Left lung (tissue), 4 donors: ENCODE measurements at regions not wholly inside any gene's neighbourhood (a gene's known extent, or its start where the extent isn't known, plus 50 kb on each side); places are given as distances from the start of the nearest gene placed in this dataset.

ENCODE experiments used
- ATAC-seq: fragments of 200-7000 bp; cut with Tn5 transposase; one replicate; pipeline ENCODE4 v1.9.1; 2020; ENCODE audit warnings: moderate library complexity
- DNase-seq, 4 donors: peaks; one replicate each; pipeline ENCODE4 v3.0.0-alpha.2; 2013 to 2020
- H3K27ac ChIP-seq, 2 donors: fragments of 200-600 bp; sonication (generic) in 1 of 2; one replicate each; pipeline versions ENCODE4 v1.5.0 to v1.8.0; 2020 to 2021
- H3K27me3 ChIP-seq, 2 donors: fragments of 200-600 bp; sonication (generic) in 1 of 2; one replicate each; pipeline versions ENCODE4 v1.5.0 to v1.8.0; 2020 to 2021
- H3K36me3 ChIP-seq, 2 donors: fragments of 200-600 bp; sonication (generic) in 1 of 2; one replicate each; pipeline versions ENCODE4 v1.5.0 to v1.8.0; 2020 to 2021
- H3K4me1 ChIP-seq, 2 donors: fragments of 200-600 bp; one replicate each; pipeline ENCODE4 v1.8.0; 2021
- H3K4me3 ChIP-seq, 2 donors: fragments of 200-600 bp; sonication (generic) in 1 of 2; one replicate each; pipeline versions ENCODE4 v1.5.0 to v1.8.0; 2020 to 2021; ENCODE audit warnings: mild to moderate bottlenecking in 1 of 2
- H3K9me3 ChIP-seq, 2 donors: fragments of 200-600 bp; sonication (generic) in 1 of 2; one replicate each; pipeline versions ENCODE4 v1.5.0 to v1.8.0; 2020 to 2021
- intact Hi-C, 2 donors: fragments of 100-400 bp; cut with DNase I; formaldehyde crosslinking; loops; one replicate each; pipeline versions ENCODE4 v1.11.2 to v1.14.2; 2022
- TF ChIP-seq, protein P1 (sequence below), 2 donors: fragments of 200-600 bp; sonication (generic) in 1 of 2; IDR thresholded peaks; one replicate each; pipeline versions ENCODE4 v1.5.0 to v1.8.0; 2021; ENCODE audit warnings: antibody characterized with exemption in 2 of 2
- donor health status: DM: no; HTN: yes; CAD: no.
- donor health status: DM: no; HTN: no; CAD: no.

DNA sequence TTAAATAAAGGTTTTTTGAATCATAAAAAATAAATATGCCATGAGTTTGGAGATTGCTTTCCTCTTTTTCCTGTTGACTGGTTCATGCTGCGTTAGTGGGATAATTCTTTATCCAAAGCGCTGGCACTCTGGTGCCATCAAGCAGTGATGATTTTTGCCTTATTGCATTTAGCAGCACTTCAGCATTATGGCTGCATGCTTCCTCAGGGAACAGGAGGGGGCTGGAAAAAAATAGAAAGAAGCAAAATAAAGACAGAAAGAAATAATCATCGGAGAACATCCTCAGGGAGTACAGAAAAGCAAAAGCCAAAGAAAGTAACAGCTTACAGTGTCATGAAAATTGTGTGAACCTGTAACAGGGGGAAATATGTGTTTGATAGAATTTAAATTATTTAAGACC, 1408.2 kb upstream of the PIK3C3 start:
- TF ChIP-seq, protein P1, sequence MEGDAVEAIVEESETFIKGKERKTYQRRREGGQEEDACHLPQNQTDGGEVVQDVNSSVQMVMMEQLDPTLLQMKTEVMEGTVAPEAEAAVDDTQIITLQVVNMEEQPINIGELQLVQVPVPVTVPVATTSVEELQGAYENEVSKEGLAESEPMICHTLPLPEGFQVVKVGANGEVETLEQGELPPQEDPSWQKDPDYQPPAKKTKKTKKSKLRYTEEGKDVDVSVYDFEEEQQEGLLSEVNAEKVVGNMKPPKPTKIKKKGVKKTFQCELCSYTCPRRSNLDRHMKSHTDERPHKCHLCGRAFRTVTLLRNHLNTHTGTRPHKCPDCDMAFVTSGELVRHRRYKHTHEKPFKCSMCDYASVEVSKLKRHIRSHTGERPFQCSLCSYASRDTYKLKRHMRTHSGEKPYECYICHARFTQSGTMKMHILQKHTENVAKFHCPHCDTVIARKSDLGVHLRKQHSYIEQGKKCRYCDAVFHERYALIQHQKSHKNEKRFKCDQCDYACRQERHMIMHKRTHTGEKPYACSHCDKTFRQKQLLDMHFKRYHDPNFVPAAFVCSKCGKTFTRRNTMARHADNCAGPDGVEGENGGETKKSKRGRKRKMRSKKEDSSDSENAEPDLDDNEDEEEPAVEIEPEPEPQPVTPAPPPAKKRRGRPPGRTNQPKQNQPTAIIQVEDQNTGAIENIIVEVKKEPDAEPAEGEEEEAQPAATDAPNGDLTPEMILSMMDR (IDR thresholded peaks at IDR 0.05) = no peak
- no peaks in the 10 kb centered on the region for H3K27me3 ChIP-seq
- intact Hi-C loops = no loop called here

DNA sequence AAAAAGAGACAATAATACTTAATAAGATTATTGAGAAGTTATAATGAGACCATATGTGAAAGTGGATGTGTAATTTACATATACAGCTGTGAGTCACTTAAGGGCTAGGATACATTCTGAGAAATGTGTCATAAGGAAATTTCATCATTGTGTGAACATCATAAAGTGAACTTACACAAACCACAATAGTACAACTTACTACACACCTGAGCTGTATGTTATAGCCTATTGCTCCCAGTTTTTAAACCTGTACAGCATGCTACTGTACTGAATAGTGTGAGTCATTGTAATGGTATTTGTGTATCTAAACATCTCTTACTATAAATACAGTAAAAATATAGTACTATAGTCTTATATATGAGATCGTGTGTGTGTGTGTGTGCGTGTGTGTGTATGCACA, 1420.3 kb upstream of the PIK3C3 start:
- intact Hi-C loops = no loop called here
- DNase-seq = no peak
- no peaks in the 10 kb centered on the region for H3K9me3 ChIP-seq
- ATAC-seq = no peak
- TF ChIP-seq, protein P1 (IDR thresholded peaks at IDR 0.05) = no peak
- no peaks in the 10 kb centered on the region for H3K36me3 ChIP-seq
- no peak overlapping the region for H3K4me3 ChIP-seq
- H3K4me1 ChIP-seq = no peaks in the 10 kb centered on the region
- no peak overlapping the region for H3K27ac ChIP-seq
- no peaks in the 10 kb centered on the region for H3K27me3 ChIP-seq

More for the DNA sequence above, 1408.2 kb upstream of the PIK3C3 start:
- Histone ChIP-seq H3K4me1 (no peaks in the 10 kb centered on the region), H3K4me3 (no peak overlapping the region), H3K9me3 (no peaks in the 10 kb centered on the region), H3K36me3 (no peaks in the 10 kb centered on the region), H3K27ac (no peak overlapping the region)
- ATAC-seq (no peak), DNase-seq (no peak)

DNA sequence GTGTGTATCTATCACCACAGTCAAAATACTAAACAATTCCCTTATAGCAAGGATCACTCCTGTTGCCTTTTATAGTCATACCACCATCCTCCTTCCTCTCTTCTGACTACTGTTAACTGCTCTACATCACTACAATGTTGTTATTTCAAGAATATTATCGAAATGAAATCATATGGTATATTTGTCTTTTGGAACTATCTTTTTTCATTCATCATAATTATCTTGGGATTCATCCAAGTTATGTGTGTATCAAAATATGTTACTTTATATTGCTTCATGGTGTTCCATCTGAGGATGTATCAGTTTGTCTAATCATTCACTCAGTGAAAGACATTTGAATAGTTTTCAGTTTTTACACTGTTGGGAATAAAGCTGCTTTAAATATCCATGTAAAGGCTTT, 1423.0 kb upstream of the PIK3C3 start:
- no peaks in the 10 kb centered on the region for H3K4me1 ChIP-seq
- DNase-seq = no peak
- H3K9me3 ChIP-seq = no peaks in the 10 kb centered on the region
- intact Hi-C loops = no loop called here
- TF ChIP-seq, protein P1 (IDR thresholded peaks at IDR 0.05) = no peak
- no peak for ATAC-seq
- H3K27ac ChIP-seq = no peak overlapping the region
- H3K36me3 ChIP-seq = no peaks in the 10 kb centered on the region
- no peaks in the 10 kb centered on the region for H3K27me3 ChIP-seq
- H3K4me3 ChIP-seq = no peak overlapping the region

DNA sequence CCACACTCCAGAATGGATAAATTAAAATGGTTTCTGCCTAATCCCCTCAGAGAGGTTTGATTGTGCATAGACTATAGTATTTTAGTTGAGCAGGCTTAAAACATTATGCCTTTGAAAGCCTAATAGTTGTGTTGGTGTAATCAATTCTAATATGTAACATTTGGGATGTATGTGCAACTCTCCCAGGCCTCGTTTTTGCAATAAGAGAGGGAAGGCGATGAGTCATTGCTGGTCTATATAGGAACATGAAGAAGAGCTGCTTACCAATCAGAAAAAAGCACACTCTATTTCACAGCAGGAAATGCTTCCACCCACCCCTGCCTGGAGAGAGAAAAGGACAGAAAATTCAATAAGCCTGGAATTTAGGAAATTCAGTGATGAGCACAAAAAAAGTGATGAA, 1424.0 kb upstream of the PIK3C3 start:
- no peaks in the 10 kb centered on the region for H3K4me1 ChIP-seq
- no peak overlapping the region for H3K4me3 ChIP-seq
- no peak overlapping the region for H3K27ac ChIP-seq
- DNase-seq = no peak
- H3K9me3 ChIP-seq = no peaks in the 10 kb centered on the region
- intact Hi-C loops = no loop called here
- ATAC-seq = no peak
- H3K36me3 ChIP-seq = no peaks in the 10 kb centered on the region
- TF ChIP-seq, protein P1 (IDR thresholded peaks at IDR 0.05) = no peak
- H3K27me3 ChIP-seq = no peaks in the 10 kb centered on the region

DNA sequence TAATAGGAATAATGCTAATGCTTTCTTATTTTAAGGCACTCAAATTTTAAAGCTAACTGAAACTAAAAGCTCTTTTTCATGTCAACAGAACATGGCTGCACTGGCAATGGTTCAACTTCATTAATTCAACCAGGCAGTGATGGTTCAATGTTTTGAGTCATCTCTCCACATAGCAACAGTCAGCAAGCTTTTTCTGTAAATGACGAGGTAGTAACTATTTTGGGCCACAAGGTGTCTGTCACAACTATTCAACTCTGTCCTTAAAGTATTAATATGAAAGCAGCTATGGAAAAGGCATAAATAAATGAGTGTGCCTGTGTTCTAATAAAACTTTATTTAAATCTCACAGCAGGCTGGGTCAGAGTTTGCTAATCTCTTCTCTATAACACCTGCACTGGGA, 1425.6 kb upstream of the PIK3C3 start:
- no peaks in the 10 kb centered on the region for H3K9me3 ChIP-seq
- TF ChIP-seq, protein P1 (IDR thresholded peaks at IDR 0.05) = no peak
- no peak overlapping the region for H3K4me3 ChIP-seq
- no peaks in the 10 kb centered on the region for H3K4me1 ChIP-seq
- H3K27ac ChIP-seq = no peak overlapping the region
- no peak for DNase-seq
- no peak for ATAC-seq
- no peaks in the 10 kb centered on the region for H3K36me3 ChIP-seq
- H3K27me3 ChIP-seq = no peaks in the 10 kb centered on the region
- intact Hi-C loops = no loop called here
